OCI-LY1 (cell line): ENCODE measurements at regions not wholly inside any gene's neighbourhood (a gene's known extent, or its start where the extent isn't known, plus 50 kb on each side); places are given as distances from the start of the nearest gene placed in this dataset.

Source experiments
- H2AFZ ChIP-seq: fragments of 200-600 bp; sonication (generic), shearing (Covaris generic); 2 replicates; pipeline ENCODE4 v1.6.0; 2014; ENCODE audit warnings: antibody characterized with exemption, mild to moderate bottlenecking, low read length
- H3F3A ChIP-seq: fragments of 200-600 bp; sonication (generic), shearing (Covaris generic); 2 replicates; pipeline ENCODE4 v1.6.0; 2014; ENCODE audit warnings: mild to moderate bottlenecking, antibody characterized with exemption, low read length, moderate library complexity; ENCODE audit not compliant: insufficient read depth
- H3K27ac ChIP-seq: fragments of 200-600 bp; sonication (generic); 2 replicates; pipeline ENCODE4 v1.5.1; 2014; ENCODE audit warnings: low read length, mixed run types, mild to moderate bottlenecking, low read depth; ENCODE audit not compliant: poor library complexity, severe bottlenecking
- H3K27me3 ChIP-seq: fragments of 200-600 bp; sonication (generic); 2 replicates; pipeline ENCODE4 v1.6.0; 2014; ENCODE audit warnings: antibody characterized with exemption, mild to moderate bottlenecking, low read length, moderate library complexity; ENCODE audit not compliant: insufficient read depth
- H3K36me3 ChIP-seq: fragments of 200-600 bp; sonication (generic); 2 replicates; pipeline ENCODE4 v1.6.1; 2014; ENCODE audit warnings: mild to moderate bottlenecking, antibody characterized with exemption, low read length, moderate library complexity, mixed read lengths; ENCODE audit not compliant: insufficient read depth
- H3K4me1 ChIP-seq: fragments of 200-600 bp; sonication (generic); 2 replicates; pipeline ENCODE4 v1.5.1; 2014; ENCODE audit warnings: mild to moderate bottlenecking, low read length, moderate library complexity; ENCODE audit not compliant: insufficient read depth, severe bottlenecking
- H3K4me2 ChIP-seq: fragments of 200-600 bp; sonication (generic), shearing (Covaris generic); 2 replicates; pipeline ENCODE4 v1.6.1; 2014; ENCODE audit warnings: low read length
- H3K4me3 ChIP-seq: fragments of 200-600 bp; sonication (generic); 2 replicates; pipeline ENCODE4 v1.5.1; 2014; ENCODE audit warnings: low read length, low read depth, mild to moderate bottlenecking, mixed read lengths; ENCODE audit not compliant: poor library complexity, severe bottlenecking
- H3K79me2 ChIP-seq: fragments of 200-600 bp; shearing (Covaris generic); 2 replicates; pipeline ENCODE4 v1.6.1; 2016; ENCODE audit warnings: mixed run types, low read length, mixed read lengths; ENCODE audit not compliant: insufficient read depth
- H3K9ac ChIP-seq: fragments of 200-600 bp; sonication (generic), shearing (Covaris generic); 2 replicates; pipeline ENCODE4 v1.6.1; 2014; ENCODE audit warnings: mild to moderate bottlenecking, low read length, mixed read lengths
- H3K9me2 ChIP-seq: fragments of 200-600 bp; sonication (generic), shearing (Covaris generic); 2 replicates; pipeline ENCODE4 v1.6.1; 2014; ENCODE audit warnings: low read depth, mild to moderate bottlenecking, low read length, mixed read lengths
- H3K9me3 ChIP-seq: fragments of 200-600 bp; shearing (Covaris generic); 2 replicates; pipeline ENCODE4 v1.6.1; 2014; ENCODE audit warnings: low read length, mixed read lengths
- H4K20me1 ChIP-seq: fragments of 200-600 bp; sonication (generic), shearing (Covaris generic); 2 replicates; pipeline ENCODE4 v1.6.0; 2016; ENCODE audit warnings: mild to moderate bottlenecking, low read length; ENCODE audit not compliant: insufficient read depth
- EZH2 ChIP-seq: fragments of 200-600 bp; sonication (generic), shearing (Covaris generic); IDR thresholded peaks from 2 replicates; pipeline ENCODE4 v1.8.0; 2017; ENCODE audit warnings: borderline replicate concordance, mixed run types, mild to moderate bottlenecking, antibody characterized with exemption, low read length, moderate library complexity, mixed read lengths
- TF ChIP-seq, protein P1 (sequence below): fragments of 200-600 bp; sonication (generic), shearing (Covaris generic); IDR thresholded peaks from 2 replicates; pipeline ENCODE4 v1.5.1; 2017; ENCODE audit warnings: mild to moderate bottlenecking, antibody characterized with exemption, low read length, moderate library complexity, mixed read lengths

DNA sequence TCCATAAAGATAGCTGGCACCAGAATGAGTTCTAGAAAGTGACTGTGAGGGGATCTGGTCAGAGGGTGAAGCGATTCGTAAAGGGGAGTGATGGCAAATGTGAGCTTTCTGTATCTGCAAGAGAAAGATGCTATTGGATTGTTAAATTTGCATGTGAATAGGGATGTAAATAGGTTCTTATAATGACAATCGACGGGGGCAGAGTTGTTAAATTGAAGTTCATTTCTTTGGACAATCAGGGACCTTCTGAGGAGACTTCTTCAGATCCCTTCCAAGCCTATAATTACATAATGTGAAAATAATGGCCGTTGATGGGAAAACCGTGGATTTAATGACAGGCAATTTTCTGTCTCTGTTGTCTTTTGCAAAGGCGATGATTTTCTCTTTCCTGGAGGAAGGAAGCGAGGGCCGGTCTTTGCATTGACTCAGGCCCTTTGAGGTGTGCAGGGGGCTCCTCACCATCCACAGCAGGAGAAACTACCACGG is 52.2 kb upstream of the TMEM18 start:
- no peak overlapping the region for H2AFZ ChIP-seq
- H3K9me2 ChIP-seq = no peaks in the 10 kb centered on the region
- no peak overlapping the region for H3K9ac ChIP-seq
- H3K4me1 ChIP-seq = no peaks in the 10 kb centered on the region
- H3F3A ChIP-seq = no peaks in the 10 kb centered on the region
- no peak overlapping the region for H3K4me2 ChIP-seq
- H3K27me3 ChIP-seq = no peaks in the 10 kb centered on the region
- no peaks in the 10 kb centered on the region for H3K9me3 ChIP-seq
- H4K20me1 ChIP-seq = no peaks in the 10 kb centered on the region
- H3K79me2 ChIP-seq = no peaks in the 10 kb centered on the region
- no peak overlapping the region for H3K27ac ChIP-seq
- H3K36me3 ChIP-seq = no peaks in the 10 kb centered on the region
- TF ChIP-seq, protein P1, sequence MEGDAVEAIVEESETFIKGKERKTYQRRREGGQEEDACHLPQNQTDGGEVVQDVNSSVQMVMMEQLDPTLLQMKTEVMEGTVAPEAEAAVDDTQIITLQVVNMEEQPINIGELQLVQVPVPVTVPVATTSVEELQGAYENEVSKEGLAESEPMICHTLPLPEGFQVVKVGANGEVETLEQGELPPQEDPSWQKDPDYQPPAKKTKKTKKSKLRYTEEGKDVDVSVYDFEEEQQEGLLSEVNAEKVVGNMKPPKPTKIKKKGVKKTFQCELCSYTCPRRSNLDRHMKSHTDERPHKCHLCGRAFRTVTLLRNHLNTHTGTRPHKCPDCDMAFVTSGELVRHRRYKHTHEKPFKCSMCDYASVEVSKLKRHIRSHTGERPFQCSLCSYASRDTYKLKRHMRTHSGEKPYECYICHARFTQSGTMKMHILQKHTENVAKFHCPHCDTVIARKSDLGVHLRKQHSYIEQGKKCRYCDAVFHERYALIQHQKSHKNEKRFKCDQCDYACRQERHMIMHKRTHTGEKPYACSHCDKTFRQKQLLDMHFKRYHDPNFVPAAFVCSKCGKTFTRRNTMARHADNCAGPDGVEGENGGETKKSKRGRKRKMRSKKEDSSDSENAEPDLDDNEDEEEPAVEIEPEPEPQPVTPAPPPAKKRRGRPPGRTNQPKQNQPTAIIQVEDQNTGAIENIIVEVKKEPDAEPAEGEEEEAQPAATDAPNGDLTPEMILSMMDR = no peak
- TF ChIP-seq EZH2 = no peak
- no peak overlapping the region for H3K4me3 ChIP-seq

DNA sequence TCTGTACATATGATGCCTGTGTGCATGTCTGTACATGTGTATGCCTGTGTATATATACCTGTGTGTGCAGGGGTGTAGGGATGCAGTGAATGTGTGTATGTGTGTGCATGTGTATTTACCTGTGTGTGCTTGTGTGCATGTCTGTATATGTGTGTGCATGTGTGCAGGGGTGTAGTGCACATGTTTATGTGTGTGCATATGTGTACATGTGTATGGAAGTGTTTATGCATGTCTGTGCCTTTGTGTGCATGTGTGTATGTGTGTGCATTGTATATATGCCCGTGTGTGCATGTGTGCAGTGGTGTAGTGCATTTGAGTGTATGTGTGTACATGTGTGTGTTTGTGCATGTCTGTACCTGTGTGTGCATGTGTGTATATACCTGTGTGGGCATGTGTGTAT is 51.0 kb upstream of the TMEM18 start:
- Histone ChIP-seq H3K9me3 (no peaks in the 10 kb centered on the region), H3K79me2 (no peaks in the 10 kb centered on the region), H3K4me2 (no peak overlapping the region), H3K27ac (no peak overlapping the region), H3K36me3 (no peaks in the 10 kb centered on the region), H3K4me1 (no peaks in the 10 kb centered on the region), H3K9me2 (no peaks in the 10 kb centered on the region), H2AFZ (no peak overlapping the region), H3K4me3 (no peak overlapping the region), H4K20me1 (no peaks in the 10 kb centered on the region), H3K27me3 (no peaks in the 10 kb centered on the region), H3F3A (no peaks in the 10 kb centered on the region), H3K9ac (no peak overlapping the region)
- TF ChIP-seq EZH2 = no peak
- TF ChIP-seq, protein P1 = no peak

DNA sequence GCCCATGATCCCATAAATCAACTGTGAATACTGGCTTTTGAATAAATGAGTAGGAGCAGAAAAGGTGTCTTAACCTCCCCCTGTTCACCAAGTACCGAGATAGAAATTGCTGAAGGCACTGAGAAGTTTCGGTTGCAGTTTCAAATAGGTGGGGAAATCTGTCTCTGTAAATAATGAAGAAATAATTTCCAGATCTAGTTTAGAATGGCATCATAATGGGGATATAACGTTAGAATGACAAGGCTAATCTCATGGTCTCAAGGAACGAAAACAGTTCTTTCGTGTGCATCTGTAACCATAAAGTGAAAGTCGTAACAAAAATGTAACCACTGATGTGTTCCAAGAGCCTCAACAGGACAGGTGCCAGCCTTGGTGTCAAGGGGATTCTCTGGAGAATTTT is 49.9 kb upstream of the TMEM18 start:
- H3K4me1 ChIP-seq = no peaks in the 10 kb centered on the region

More for the DNA sequence above, 49.9 kb upstream of the TMEM18 start:
- Histone ChIP-seq H3K9ac (no peak overlapping the region), H3K27me3 (no peaks in the 10 kb centered on the region), H3K36me3 (no peaks in the 10 kb centered on the region), H3K9me3 (no peaks in the 10 kb centered on the region), H2AFZ (no peak overlapping the region), H3K27ac (no peak overlapping the region), H3K4me3 (no peak overlapping the region), H3K9me2 (no peaks in the 10 kb centered on the region), H3K79me2 (no peaks in the 10 kb centered on the region), H4K20me1 (no peaks in the 10 kb centered on the region), H3F3A (no peaks in the 10 kb centered on the region), H3K4me2 (no peak overlapping the region)
- TF ChIP-seq, protein P1 = no peak
